Heart right ventricle (tissue), 16 donors: ENCODE measurements at regions not wholly inside any gene's neighbourhood (a gene's known extent, or its start where the extent isn't known, plus 50 kb on each side); places are given as distances from the start of the nearest gene placed in this dataset.

Experiments used
- ATAC-seq, 8 donors: fragments of 200-7000 bp; cut with Tn5 transposase; one replicate each; pipeline ENCODE4 v1.9.1; 2020; ENCODE audit warnings: mild to moderate bottlenecking in 8 of 8, moderate library complexity in 8 of 8, moderate number of reproducible peaks in 1 of 8
- DNase-seq, 2 donors: peaks; one replicate each; pipeline ENCODE4 v3.0.0-alpha.2; 2020
- H3K27ac ChIP-seq, 10 donors: fragments of 200-600 bp; sonication (generic) in 2 of 10; one replicate each; pipeline versions ENCODE4 v1.5.0 to v1.8.0; 2020 to 2022; ENCODE audit warnings: mild to moderate bottlenecking in 3 of 10
- H3K27me3 ChIP-seq, 7 donors: fragments of 200-600 bp; one replicate each; pipeline ENCODE4 v1.8.0; 2021 to 2022; ENCODE audit warnings: mild to moderate bottlenecking in 2 of 7
- H3K36me3 ChIP-seq, 9 donors: fragments of 200-600 bp; sonication (generic) in 1 of 9; one replicate each; pipeline versions ENCODE4 v1.5.0 to v1.8.0; 2020 to 2022; ENCODE audit warnings: mild to moderate bottlenecking in 2 of 9
- H3K4me1 ChIP-seq, 9 donors: fragments of 200-600 bp; sonication (generic) in 1 of 9; one replicate each; pipeline versions ENCODE4 v1.5.0 to v1.8.0; 2020 to 2022; ENCODE audit warnings: mild to moderate bottlenecking in 4 of 9
- H3K4me3 ChIP-seq, 10 donors: fragments of 200-600 bp; sonication (generic) in 2 of 10; one replicate each; pipeline versions ENCODE4 v1.5.0 to v1.8.0; 2020 to 2022; ENCODE audit warnings: mild to moderate bottlenecking in 7 of 10, moderate library complexity in 2 of 10
- H3K9me3 ChIP-seq, 11 donors: fragments of 200-600 bp in 10 of 11; sonication (generic) in 2 of 11; one replicate each; pipeline versions ENCODE4 v1.5.0 to v1.8.0; 2013 to 2022; ENCODE audit warnings: mild to moderate bottlenecking in 2 of 11, control low read depth in 1 of 11, moderate library complexity in 1 of 11
- WGBS, 2 donors: extraction: QIAGEN DNeasy Blood & Tissue Kit; methylation state at CpG; one replicate each; pipeline ENCODE4 v1.1.7; 2013; ENCODE audit warnings: inconsistent platforms in 1 of 2; 5-methylcytosine and 5-hydroxymethylcytosine counted together
- intact Hi-C, 10 donors: fragments of 100-400 bp; cut with DNase I; formaldehyde crosslinking; loops; one replicate each; pipeline versions ENCODE4 v1.11.1 to v1.14.2; 2022
- TF ChIP-seq, protein P1 (sequence below), 9 donors: fragments of 200-600 bp; sonication (generic) in 2 of 9; IDR thresholded peaks; one replicate each; pipeline versions ENCODE4 v1.5.0 to v1.8.0; 2021 to 2022; ENCODE audit warnings: antibody characterized with exemption in 9 of 9, mild to moderate bottlenecking in 5 of 9, moderate library complexity in 1 of 9
- donor health status: Arrhythmogenic right ventricular cardiomyopathy.
- donor health status: ischemic (EF 13 %, LVEDD 7.1; RV severe dilation, severe dysfunction).
- donor health status: healthy with polysubstance abuse.
- donor health status: DM: no; HTN: yes; CAD: no.
- donor health status: DM: no; HTN: no; CAD: no.
- donor health status: ischemic (EF 25% LVEDD 6.9; RV normal size, moderate dysfunction).
- donor health status: ischemic (EF 25% LVEDD 5.7; RV mildly dilated, moderate dysfunction).
- donor health status: healthy.
- donor health status: DM: yes; HTN: yes; CAD: no.
- donor health status: Ischemic cardiomyopathy.
- donor health status: ischemic (EF 35%, LVEDD 5.7; RV mildly dilated, moderate dysfunction).
- donor health status: nonischemic (EF 11% LVEDD 7.7; RV severe dilation, severe dysfunction).
- donor health status: DM: yes; HTN: yes; CAD: no.
- donor health status: PGD.
- donor health status: ischemic (EF 29% LVEDD 5.4; RV normal size, mild dysfunction).
- donor health status: nonischemic (EF 23%, LVEDD 6.1; RV moderate dilation, normal function).

DNA sequence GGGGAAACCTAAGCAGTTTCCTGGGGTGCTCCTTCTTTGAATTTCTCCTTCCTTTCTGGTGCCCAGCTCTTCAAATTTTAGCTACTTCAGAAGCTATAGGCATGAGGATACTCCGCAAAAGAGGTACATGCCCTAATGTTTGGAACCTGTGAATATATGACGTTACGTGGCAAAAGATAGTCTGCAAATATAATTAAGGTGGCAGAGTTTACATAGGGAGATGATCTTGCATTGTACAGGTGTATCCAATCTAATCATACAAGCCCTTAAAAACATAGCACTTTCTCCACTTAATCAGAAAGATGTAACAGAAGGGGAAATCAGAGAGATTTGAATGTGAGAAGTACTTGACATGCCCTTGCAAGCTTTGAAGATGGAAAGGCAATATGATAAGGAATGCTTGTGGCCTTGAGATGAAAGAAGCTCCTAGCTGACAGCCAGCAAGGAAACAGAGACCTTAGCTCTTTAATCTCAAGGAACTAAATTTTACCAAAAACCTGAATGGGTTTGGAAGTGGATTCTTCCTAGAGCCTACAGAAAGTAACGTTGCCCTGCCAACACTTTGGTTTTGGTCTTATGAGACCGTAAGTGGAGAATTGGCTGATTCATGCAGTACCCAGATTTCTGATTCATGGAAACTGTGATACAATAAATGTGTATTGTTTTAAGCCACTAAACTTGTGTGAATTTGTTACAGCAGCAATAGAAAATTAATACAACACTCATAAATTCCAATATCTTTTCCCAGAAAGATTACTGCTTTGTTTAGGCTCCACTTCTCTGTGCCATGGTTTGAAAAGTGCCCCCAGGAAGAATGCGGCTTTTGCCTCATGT is 268.4 kb downstream of the FAM170A start:
- H3K4me1 ChIP-seq: no peaks in the 10 kb centered on the region
- intact Hi-C loops: no loop called here
- ATAC-seq: no peak

DNA sequence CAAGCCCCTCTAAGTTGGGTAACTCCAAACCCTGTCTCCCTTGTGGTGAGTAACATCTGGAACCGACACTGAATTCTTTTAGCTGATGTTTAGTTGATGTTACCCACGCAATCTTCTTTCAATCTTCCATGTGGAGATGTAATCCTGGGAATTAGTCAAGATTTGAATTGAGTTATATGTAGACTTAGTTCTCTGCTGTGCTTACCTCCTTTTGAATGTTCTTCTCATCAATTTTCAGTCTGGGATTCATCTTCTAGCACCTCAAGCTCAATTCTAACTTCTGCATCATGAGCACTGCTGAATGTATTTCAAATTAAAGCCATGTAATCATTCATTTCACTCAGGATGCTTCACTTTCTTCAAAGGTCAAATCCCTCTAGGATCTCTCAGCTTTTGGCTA is 270.6 kb downstream of the FAM170A start:
- WGBS, 2 donors: 48 to 84% methylated on average over 2 of the region's 2 CpGs

More for the DNA sequence above, 268.4 kb downstream of the FAM170A start:
- Histone ChIP-seq H3K4me3 (no peak overlapping the region), H3K36me3 (no peaks in the 10 kb centered on the region), H3K27me3 (no peaks in the 10 kb centered on the region), H3K9me3 (no peaks in the 10 kb centered on the region), H3K27ac (no peak overlapping the region)
- TF ChIP-seq, protein P1, sequence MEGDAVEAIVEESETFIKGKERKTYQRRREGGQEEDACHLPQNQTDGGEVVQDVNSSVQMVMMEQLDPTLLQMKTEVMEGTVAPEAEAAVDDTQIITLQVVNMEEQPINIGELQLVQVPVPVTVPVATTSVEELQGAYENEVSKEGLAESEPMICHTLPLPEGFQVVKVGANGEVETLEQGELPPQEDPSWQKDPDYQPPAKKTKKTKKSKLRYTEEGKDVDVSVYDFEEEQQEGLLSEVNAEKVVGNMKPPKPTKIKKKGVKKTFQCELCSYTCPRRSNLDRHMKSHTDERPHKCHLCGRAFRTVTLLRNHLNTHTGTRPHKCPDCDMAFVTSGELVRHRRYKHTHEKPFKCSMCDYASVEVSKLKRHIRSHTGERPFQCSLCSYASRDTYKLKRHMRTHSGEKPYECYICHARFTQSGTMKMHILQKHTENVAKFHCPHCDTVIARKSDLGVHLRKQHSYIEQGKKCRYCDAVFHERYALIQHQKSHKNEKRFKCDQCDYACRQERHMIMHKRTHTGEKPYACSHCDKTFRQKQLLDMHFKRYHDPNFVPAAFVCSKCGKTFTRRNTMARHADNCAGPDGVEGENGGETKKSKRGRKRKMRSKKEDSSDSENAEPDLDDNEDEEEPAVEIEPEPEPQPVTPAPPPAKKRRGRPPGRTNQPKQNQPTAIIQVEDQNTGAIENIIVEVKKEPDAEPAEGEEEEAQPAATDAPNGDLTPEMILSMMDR (IDR thresholded peaks at IDR 0.05): no peak
- 73 to 74% methylated on average over 6 of the region's 6 CpGs for WGBS, 2 donors
- DNase-seq: no peak

DNA sequence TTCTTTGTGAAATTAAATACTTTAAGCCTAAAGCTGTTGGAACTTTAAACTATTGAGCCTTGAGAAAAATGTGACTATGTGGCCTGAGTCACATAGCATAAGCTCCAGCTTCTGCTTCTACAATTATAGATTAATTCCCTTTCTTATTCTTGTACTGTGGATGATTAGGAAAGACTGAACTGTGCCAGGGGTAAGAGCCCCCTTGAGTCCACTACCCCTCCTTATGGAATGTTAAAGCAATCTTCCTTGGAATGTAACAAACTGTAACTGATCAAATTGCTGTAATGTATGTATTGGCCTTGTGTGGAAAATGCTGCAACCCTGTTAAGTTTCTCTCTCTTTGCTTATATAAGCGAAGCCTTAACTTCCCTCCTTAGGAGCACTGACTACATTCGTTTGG is 273.2 kb downstream of the FAM170A start:
- no peak for ATAC-seq
- intact Hi-C loops: no loop called here
- DNase-seq: no peak
- Histone ChIP-seq H3K9me3 (peaks cover 0 to 21% (median 0%) of the 10 kb centered on the region in 11 donors), H3K27ac (no peak overlapping the region), H3K27me3 (no peaks in the 10 kb centered on the region), H3K4me1 (no peaks in the 10 kb centered on the region), H3K4me3 (no peak overlapping the region), H3K36me3 (no peaks in the 10 kb centered on the region)
- TF ChIP-seq, protein P1 (IDR thresholded peaks at IDR 0.05): no peak
- 86 to 88% methylated on average over 2 of the region's 2 CpGs for WGBS, 2 donors

More for the DNA sequence above, 270.6 kb downstream of the FAM170A start:
- Histone ChIP-seq H3K4me1 (no peaks in the 10 kb centered on the region), H3K9me3 (peaks cover 0 to 6% (median 0%) of the 10 kb centered on the region in 11 donors), H3K27ac (no peak overlapping the region), H3K36me3 (no peaks in the 10 kb centered on the region), H3K4me3 (no peak overlapping the region), H3K27me3 (no peaks in the 10 kb centered on the region)
- DNase-seq (no peak), ATAC-seq (no peak)
- intact Hi-C loops: no loop called here
- TF ChIP-seq, protein P1 (IDR thresholded peaks at IDR 0.05): no peak

DNA sequence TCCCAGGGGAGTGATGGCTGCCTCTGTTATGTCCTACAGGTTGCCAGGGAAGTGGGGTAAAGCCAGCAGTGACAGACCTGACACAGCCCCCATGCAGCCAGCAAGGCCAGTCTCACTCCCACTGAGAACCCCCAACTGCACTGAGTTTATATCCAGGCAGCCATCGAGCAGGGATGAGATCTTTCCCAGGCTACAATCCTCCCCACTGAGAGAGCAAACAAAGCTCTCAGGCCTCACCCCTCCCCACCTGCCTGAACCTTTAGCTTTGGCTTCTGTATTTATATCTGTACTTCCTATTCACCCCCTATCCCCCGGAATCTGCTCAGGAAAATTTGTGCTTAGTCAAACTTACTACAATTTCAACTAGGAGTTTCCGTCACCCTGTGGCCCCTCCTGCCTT is 284.1 kb downstream of the FAM170A start:
- intact Hi-C loops: no loop called here
- peaks cover 0 to 32% (median 9%) of the 10 kb centered on the region in 11 donors for H3K9me3 ChIP-seq
- no peak for DNase-seq
- no peaks in the 10 kb centered on the region for H3K27me3 ChIP-seq
- H3K36me3 ChIP-seq: no peaks in the 10 kb centered on the region
- TF ChIP-seq, protein P1 (IDR thresholded peaks at IDR 0.05): no peak
- H3K4me1 ChIP-seq: no peaks in the 10 kb centered on the region
- WGBS, 2 donors: 53 to 59% methylated on average over 3 of the region's 3 CpGs
- no peak overlapping the region for H3K4me3 ChIP-seq
- H3K27ac ChIP-seq: no peak overlapping the region
- no peak for ATAC-seq
